Activated CD4-positive, alpha-beta T cell treated with anti-CD3 and anti-CD28 coated beads, Interleukin-2, amount 10 ng/mL, durations not matched to agents 24 days and 14 days (primary cell): ENCODE measurements at regions not wholly inside any gene's neighbourhood (a gene's known extent, or its start where the extent isn't known, plus 50 kb on each side); places are given as distances from the start of the nearest gene placed in this dataset.

Experiments used
- DNase-seq: peaks from one replicate; pipeline ENCODE4 v3.0.0; 2022
- H3K27ac Mint-ChIP-seq: one replicate; pipeline ENCODE4 v1.8.0; 2022; ENCODE audit warnings: mild to moderate bottlenecking, mixed read lengths
- H3K27me3 Mint-ChIP-seq: one replicate; pipeline ENCODE4 v1.8.0; 2022; ENCODE audit warnings: mixed read lengths
- H3K36me3 Mint-ChIP-seq: one replicate; pipeline ENCODE4 v1.8.0; 2022; ENCODE audit warnings: low read depth, mild to moderate bottlenecking, mixed read lengths
- H3K4me1 Mint-ChIP-seq: one replicate; pipeline ENCODE4 v1.8.0; 2021; ENCODE audit warnings: mixed read lengths
- H3K4me3 Mint-ChIP-seq: one replicate; pipeline ENCODE4 v1.8.0; 2022; ENCODE audit warnings: mild to moderate bottlenecking, moderate library complexity, mixed read lengths
- H3K9me3 Mint-ChIP-seq: one replicate; pipeline ENCODE4 v1.8.0; 2021; ENCODE audit warnings: mixed read lengths
- intact Hi-C: fragments of 100-400 bp; cut with micrococcal nuclease; formaldehyde crosslinking; loops from one replicate; pipeline ENCODE4 v1.15.1; 2023

DNA sequence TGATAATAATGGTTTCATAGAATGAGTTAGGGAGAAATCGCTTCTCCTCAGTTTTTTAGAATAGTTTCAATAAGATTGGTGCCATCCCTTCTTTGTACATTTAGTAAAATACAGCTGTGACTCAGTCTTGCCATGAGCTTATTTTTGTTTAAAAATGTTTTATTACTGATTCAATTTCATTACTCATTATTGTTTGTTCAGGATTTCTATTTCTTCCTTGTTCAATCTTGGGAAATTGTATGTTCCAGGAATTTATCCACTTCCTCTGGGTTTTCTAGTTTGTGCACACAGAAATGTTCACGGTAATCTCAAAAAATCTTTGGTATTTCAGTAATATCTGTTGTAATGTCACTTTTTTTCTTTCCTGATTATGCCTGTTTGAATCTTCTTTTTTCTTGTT is 371.5 kb upstream of the SETBP1 start:
- H3K27ac Mint-ChIP-seq: no peak overlapping the region
- H3K4me1 Mint-ChIP-seq: no peaks in the 10 kb centered on the region
- DNase-seq: no peak
- intact Hi-C loops: no loop called here
- no peaks in the 10 kb centered on the region for H3K9me3 Mint-ChIP-seq
- no peak overlapping the region for H3K4me3 Mint-ChIP-seq
- no peaks in the 10 kb centered on the region for H3K27me3 Mint-ChIP-seq
- H3K36me3 Mint-ChIP-seq: no peaks in the 10 kb centered on the region

DNA sequence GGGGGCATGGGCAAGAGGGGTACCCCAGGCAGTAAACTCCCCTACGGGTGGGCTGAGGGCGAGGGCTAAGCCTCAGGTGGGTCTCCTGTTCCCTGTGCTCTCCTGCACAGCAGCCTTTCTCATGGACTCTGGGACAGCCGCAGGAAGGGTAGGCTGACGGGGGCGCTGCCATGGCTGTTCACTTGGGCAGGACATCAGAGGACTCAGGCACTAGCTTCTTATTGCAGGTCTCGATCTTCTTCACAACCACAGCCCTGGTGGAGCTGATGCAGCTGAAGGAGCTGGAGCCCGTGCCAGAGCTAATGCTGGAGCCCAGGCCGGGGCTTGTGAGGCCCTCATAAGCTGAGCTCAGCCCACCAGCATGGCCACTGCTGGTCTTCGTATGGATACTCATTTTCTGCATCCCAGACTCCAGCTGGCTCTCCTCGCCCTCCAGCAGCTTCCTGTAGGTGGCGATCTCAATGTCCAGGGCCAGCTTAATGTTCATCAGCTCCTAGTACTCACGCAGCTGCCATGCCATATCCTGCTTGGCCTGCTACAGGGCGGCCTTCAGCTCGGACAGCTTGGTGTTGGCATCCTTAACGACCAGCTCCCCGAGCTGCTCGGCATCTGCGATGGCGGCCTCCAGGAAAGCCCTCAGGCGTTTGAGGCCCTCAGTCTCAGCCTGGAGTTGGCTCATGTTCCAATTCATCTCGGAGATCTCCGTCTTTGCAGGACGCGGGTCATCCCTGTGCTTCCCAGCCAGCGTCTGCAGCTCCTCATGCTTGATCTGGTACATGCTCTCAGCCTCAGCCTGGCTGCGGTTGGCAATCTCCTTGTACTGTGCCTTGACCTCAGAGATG is 359.8 kb upstream of the SETBP1 start:
- no peak for DNase-seq
- intact Hi-C loops: no loop called here
- Mint-ChIP-seq H3K9me3 (no peaks in the 10 kb centered on the region), H3K27me3 (no peaks in the 10 kb centered on the region), H3K4me1 (no peaks in the 10 kb centered on the region), H3K27ac (no peak overlapping the region), H3K4me3 (no peak overlapping the region), H3K36me3 (no peaks in the 10 kb centered on the region)

DNA sequence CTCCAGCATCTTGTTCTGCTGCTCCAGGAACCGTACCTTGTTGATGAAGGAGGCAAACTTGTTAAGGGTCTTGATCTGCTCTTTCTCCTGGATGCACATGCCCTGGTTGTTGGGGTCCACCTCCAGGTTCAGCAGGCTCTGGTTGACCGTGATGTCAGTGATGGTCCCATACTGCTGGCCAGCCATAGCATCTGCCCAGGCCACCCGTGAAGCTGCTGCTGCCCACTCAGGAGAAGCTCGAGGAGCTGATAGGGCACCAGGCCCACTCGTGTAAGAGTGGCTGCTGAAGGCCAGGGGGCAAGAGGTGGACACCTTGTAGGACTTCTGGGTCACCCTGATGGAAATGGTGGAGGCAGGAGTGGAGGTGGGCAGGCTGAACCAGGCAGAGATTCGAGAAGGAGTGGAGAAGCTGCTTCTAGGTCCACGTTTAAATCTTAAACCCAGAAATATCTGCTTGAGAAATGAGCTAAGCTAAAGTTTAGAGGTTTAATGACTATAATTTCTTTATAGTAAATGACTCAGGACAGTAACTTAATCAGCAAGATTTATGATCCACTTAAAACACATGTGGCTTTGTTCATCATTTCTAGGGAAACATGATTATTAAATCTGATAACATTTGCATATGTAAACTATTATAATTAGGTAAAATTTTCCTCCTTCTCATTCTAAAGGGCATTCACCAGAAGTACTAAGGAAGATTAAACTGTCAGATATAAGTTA is 358.7 kb upstream of the SETBP1 start:
- intact Hi-C loops: no loop called here
- Mint-ChIP-seq H3K36me3 (no peaks in the 10 kb centered on the region), H3K4me1 (no peaks in the 10 kb centered on the region), H3K9me3 (no peaks in the 10 kb centered on the region), H3K27me3 (no peaks in the 10 kb centered on the region), H3K27ac (no peak overlapping the region), H3K4me3 (no peak overlapping the region)
- no peak for DNase-seq

DNA sequence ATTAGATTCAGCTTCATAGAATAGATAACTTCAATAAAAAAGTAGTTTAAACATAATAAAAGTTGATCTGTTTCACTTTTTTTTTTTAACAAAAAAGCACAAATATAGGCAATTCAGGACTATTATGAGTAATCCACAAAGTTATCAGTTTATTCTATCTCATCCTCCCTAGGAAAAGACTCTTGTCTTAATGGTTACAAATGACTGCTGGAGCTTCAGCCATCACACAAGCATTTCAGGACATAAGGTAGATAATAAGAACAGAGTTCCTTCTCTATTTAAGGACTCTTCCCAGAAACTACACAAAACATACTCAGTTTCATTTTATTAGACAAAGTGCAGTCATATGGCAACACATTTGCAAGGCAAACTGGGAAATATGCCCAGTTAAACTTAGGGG is 357.6 kb upstream of the SETBP1 start:
- H3K36me3 Mint-ChIP-seq: no peaks in the 10 kb centered on the region
- DNase-seq: no peak
- intact Hi-C loops: no loop called here
- H3K27me3 Mint-ChIP-seq: no peaks in the 10 kb centered on the region
- no peaks in the 10 kb centered on the region for H3K9me3 Mint-ChIP-seq
- no peak overlapping the region for H3K4me3 Mint-ChIP-seq
- no peaks in the 10 kb centered on the region for H3K4me1 Mint-ChIP-seq
- no peak overlapping the region for H3K27ac Mint-ChIP-seq

- Mint-ChIP-seq H3K9me3 (no peaks in the 10 kb centered on the region), H3K4me1 (no peaks in the 10 kb centered on the region), H3K27me3 (no peaks in the 10 kb centered on the region), H3K4me3 (no peak overlapping the region), H3K36me3 (no peaks in the 10 kb centered on the region), H3K27ac (no peak overlapping the region)
- no peak for DNase-seq
- intact Hi-C loops: no loop called here
These were observed 356.3 kb upstream of the SETBP1 start for GRCh38 chr18:44324361-44324760.

- H3K36me3 Mint-ChIP-seq: no peaks in the 10 kb centered on the region
- no peaks in the 10 kb centered on the region for H3K27me3 Mint-ChIP-seq
- DNase-seq: peak; percentile 61
- H3K27ac Mint-ChIP-seq: no peak overlapping the region
- H3K4me3 Mint-ChIP-seq: no peak overlapping the region
- H3K4me1 Mint-ChIP-seq: no peaks in the 10 kb centered on the region
- H3K9me3 Mint-ChIP-seq: peaks cover 3% of the 10 kb centered on the region
- intact Hi-C loops: no loop called here
These were observed 354.6 kb upstream of the SETBP1 start for GRCh38 chr18:44325903-44326635.

GRCh38 chr18:44331656-44332570 is 348.8 kb upstream of the SETBP1 start:
- Mint-ChIP-seq H3K36me3 (no peaks in the 10 kb centered on the region), H3K27ac (no peak overlapping the region), H3K4me3 (no peak overlapping the region), H3K4me1 (no peaks in the 10 kb centered on the region), H3K27me3 (no peaks in the 10 kb centered on the region), H3K9me3 (peaks cover 4% of the 10 kb centered on the region)
- DNase-seq: no peak
- intact Hi-C loops: no loop called here

- Mint-ChIP-seq H3K27me3 (no peaks in the 10 kb centered on the region), H3K27ac (no peak overlapping the region), H3K9me3 (no peaks in the 10 kb centered on the region), H3K4me3 (no peak overlapping the region), H3K36me3 (no peaks in the 10 kb centered on the region), H3K4me1 (no peaks in the 10 kb centered on the region)
- DNase-seq: no peak
- intact Hi-C loops: no loop called here
These were observed 338.9 kb upstream of the SETBP1 start for GRCh38 chr18:44341759-44342158.

- Mint-ChIP-seq H3K27me3 (no peaks in the 10 kb centered on the region), H3K4me3 (no peak overlapping the region), H3K27ac (no peak overlapping the region), H3K9me3 (no peaks in the 10 kb centered on the region), H3K36me3 (no peaks in the 10 kb centered on the region), H3K4me1 (no peaks in the 10 kb centered on the region)
- intact Hi-C loops: no loop called here
- DNase-seq: no peak
These were observed 338.5 kb upstream of the SETBP1 start for GRCh38 chr18:44342162-44342561.

- intact Hi-C loops: no loop called here
- no peaks in the 10 kb centered on the region for H3K4me1 Mint-ChIP-seq
- H3K27ac Mint-ChIP-seq: no peak overlapping the region
- no peaks in the 10 kb centered on the region for H3K9me3 Mint-ChIP-seq
- DNase-seq: no peak
- no peaks in the 10 kb centered on the region for H3K27me3 Mint-ChIP-seq
- H3K4me3 Mint-ChIP-seq: no peak overlapping the region
- H3K36me3 Mint-ChIP-seq: no peaks in the 10 kb centered on the region
These were observed 337.7 kb upstream of the SETBP1 start for GRCh38 chr18:44342946-44343345.

DNA sequence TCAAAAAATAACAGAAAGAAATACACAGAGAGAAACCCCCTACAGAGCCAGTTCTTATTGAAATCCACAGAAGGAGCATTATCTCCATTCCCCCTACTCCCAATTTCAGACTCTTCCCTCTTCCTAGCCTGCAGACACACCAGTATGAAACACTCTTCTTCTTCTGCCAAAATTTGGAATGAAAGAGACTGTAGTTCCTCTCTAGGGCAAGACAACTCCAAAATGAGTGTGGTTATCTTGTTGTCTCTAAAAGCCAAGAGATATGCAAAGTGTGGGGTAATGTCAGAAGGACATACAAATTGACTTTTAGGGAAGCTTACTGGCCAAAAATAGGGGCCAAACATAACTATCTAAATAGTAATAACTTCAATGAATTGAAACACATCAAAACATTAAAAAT is 337.1 kb upstream of the SETBP1 start:
- Mint-ChIP-seq H3K27me3 (no peaks in the 10 kb centered on the region), H3K27ac (no peak overlapping the region), H3K4me1 (no peaks in the 10 kb centered on the region), H3K36me3 (no peaks in the 10 kb centered on the region), H3K9me3 (no peaks in the 10 kb centered on the region), H3K4me3 (no peak overlapping the region)
- no peak for DNase-seq
- intact Hi-C loops: no loop called here

DNA sequence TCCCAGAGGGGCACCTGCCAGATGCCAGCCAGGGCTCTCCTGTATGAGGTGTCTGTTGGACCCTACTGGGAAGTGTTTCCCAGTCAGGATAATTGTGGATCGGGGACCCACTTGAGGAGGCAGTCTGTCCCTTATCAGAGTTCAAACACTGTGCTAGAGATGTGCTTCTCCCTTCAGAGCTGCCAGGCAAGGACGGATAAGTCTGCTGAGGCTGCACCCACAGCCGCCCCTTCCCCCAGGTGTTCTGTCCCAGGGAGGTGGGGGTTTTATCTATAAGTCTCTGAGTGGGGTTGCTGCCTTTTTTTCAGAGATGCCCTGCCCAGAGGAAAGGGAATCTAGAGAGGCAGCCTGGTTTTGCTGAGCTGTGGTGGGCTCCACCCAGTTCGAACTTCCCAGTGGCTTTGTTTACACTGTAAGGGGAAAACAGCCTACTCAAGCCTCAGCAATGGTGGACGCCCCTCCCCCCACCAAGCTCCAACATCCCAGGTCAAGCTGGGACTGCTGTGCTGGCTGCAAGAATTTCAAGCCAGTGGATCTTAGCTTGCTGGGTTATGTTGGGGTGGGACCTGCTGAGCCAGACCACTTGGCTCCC is 324.0 kb upstream of the SETBP1 start:
- Mint-ChIP-seq H3K27me3 (no peaks in the 10 kb centered on the region), H3K9me3 (peaks cover 3% of the 10 kb centered on the region), H3K4me1 (no peaks in the 10 kb centered on the region), H3K27ac (no peak overlapping the region), H3K36me3 (no peaks in the 10 kb centered on the region), H3K4me3 (no peak overlapping the region)
- DNase-seq: no peak
- intact Hi-C loops: no loop called here

GRCh38 chr18:44358402-44358801 is 322.3 kb upstream of the SETBP1 start:
- no peaks in the 10 kb centered on the region for H3K27me3 Mint-ChIP-seq
- no peak overlapping the region for H3K4me3 Mint-ChIP-seq
- H3K4me1 Mint-ChIP-seq: no peaks in the 10 kb centered on the region
- intact Hi-C loops: no loop called here
- H3K9me3 Mint-ChIP-seq: peaks cover 3% of the 10 kb centered on the region
- no peak overlapping the region for H3K27ac Mint-ChIP-seq
- no peaks in the 10 kb centered on the region for H3K36me3 Mint-ChIP-seq
- no peak for DNase-seq
